K562 (cell line): ENCODE measurements at regions not wholly inside any gene's neighbourhood (a gene's known extent, or its start where the extent isn't known, plus 50 kb on each side); places are given as distances from the start of the nearest gene placed in this dataset.

Experiments used
- ATAC-seq: fragments of 200-7000 bp; cut with Tn5 transposase; 3 replicates; pipeline ENCODE4 v1.9.1; 2020; ENCODE audit warnings: moderate library complexity
- BruUV-seq: library from RNA; stranded (reverse); fragments of 400-500 nt; replicated peaks from 2 replicates; lab custom pipeline; 2021; lab: Mats Ljungman, UMichigan
- CTCF ChIA-PET: fragments of 300-600 bp; formaldehyde crosslinking; extraction: SDS; loops from one replicate; lab custom pipeline; 2021; ENCODE audit warnings: low intra/inter-chr PET ratio; lab: Yijun Ruan, JAX
- POLR2A ChIA-PET: fragments of 300-600, 350-650 bp; sonication (Branson Sonifier 250); formaldehyde crosslinking; extraction: SDS; loops from one replicate; lab custom pipeline; 2021; ENCODE audit warnings: antibody characterized with exemption, inconsistent platforms; lab: Yijun Ruan, JAX
- DNase-seq, 4 experiments: peaks; one replicate each; pipeline versions ENCODE4 v3.0.0 to v3.0.0-alpha.2; 2011 to 2018; ENCODE audit warnings: low spot score in 3 of 4, mixed read lengths in 3 of 4; ENCODE audit errors: extremely low read depth in 1 of 4
- FAIRE-seq: peaks from 2 replicates; lab custom pipeline; 2011; peaks lifted over from hg19 to GRCh38; lab: Jason Lieb, UNC
- H2AFZ ChIP-seq: 2 replicates; pipeline ENCODE4 v1.6.0; 2011; ENCODE audit warnings: low read depth, low read length, control low read depth, inconsistent platforms
- H3K27ac ChIP-seq: fragments of 200-600 bp; 3 replicates; pipeline ENCODE4 v1.8.0; 2011; ENCODE audit warnings: low read depth, mild to moderate bottlenecking, control low read depth, inconsistent platforms, low read length, moderate library complexity, mixed read lengths; ENCODE audit errors: extremely low read depth
- H3K27me3 ChIP-seq, 2 experiments: fragments of 300-600 bp in 1 of 2; 2 replicates in 1 of 2; 3 replicates in 1 of 2; pipeline versions ENCODE4 v1.6.0 to v1.8.0; 2011; ENCODE audit warnings: inconsistent platforms in 2 of 2, low read length in 2 of 2, mild to moderate bottlenecking in 1 of 2, mixed read lengths in 1 of 2, moderate library complexity in 1 of 2; ENCODE audit not compliant: control insufficient read depth in 2 of 2, insufficient read depth in 2 of 2
- H3K36me3 ChIP-seq: fragments of 300-600 bp; 3 replicates; pipeline ENCODE4 v1.8.0; 2011; ENCODE audit warnings: mild to moderate bottlenecking, low read length, inconsistent platforms; ENCODE audit not compliant: control insufficient read depth, insufficient read depth
- H3K4me1 ChIP-seq, 2 experiments: fragments of 200-600 bp in 1 of 2; replicated peaks in 1 of 2; 2 replicates in 1 of 2; 3 replicates in 1 of 2; pipeline versions ENCODE4 v1.5.1 to v1.8.0; 2011; ENCODE audit warnings: inconsistent platforms in 2 of 2, low read length in 2 of 2, mild to moderate bottlenecking in 1 of 2, mixed read lengths in 1 of 2, moderate library complexity in 1 of 2; ENCODE audit not compliant: control insufficient read depth in 2 of 2, insufficient read depth in 2 of 2
- H3K4me2 ChIP-seq: 2 replicates; pipeline ENCODE4 v1.6.1; 2011; ENCODE audit warnings: low read length, control low read depth, inconsistent platforms, mixed read lengths; ENCODE audit not compliant: insufficient read depth
- H3K4me3 ChIP-seq: fragments of 200-600 bp; sonication (generic), shearing (Covaris generic); 2 replicates; pipeline ENCODE4 v1.5.1; 2016; ENCODE audit warnings: control low read depth, inconsistent platforms
- H3K79me2 ChIP-seq: fragments of 200-600 bp; 3 replicates; pipeline ENCODE4 v1.8.0; 2011; ENCODE audit warnings: low read length, inconsistent platforms; ENCODE audit not compliant: control insufficient read depth, insufficient read depth
- H3K9ac ChIP-seq, 2 experiments: 2 replicates each; pipeline versions ENCODE4 v1.6.0 to v1.6.1; 2011; ENCODE audit warnings: low read depth in 2 of 2, low read length in 2 of 2, control low read depth in 1 of 2, inconsistent platforms in 1 of 2, mild to moderate bottlenecking in 1 of 2, mixed read lengths in 1 of 2; ENCODE audit not compliant: insufficient read depth in 1 of 2
- H3K9me1 ChIP-seq: one replicate; pipeline ENCODE4 v1.6.0; 2011; ENCODE audit warnings: inconsistent platforms, mild to moderate bottlenecking, low read length, moderate library complexity; ENCODE audit not compliant: control insufficient read depth, insufficient read depth
- H3K9me3 ChIP-seq: replicated peaks from 2 replicates; pipeline ENCODE4 v1.5.1; 2011; ENCODE audit warnings: low read depth, low read length, inconsistent platforms; ENCODE audit not compliant: control insufficient read depth, insufficient read depth
- H4K20me1 ChIP-seq: replicated peaks from 2 replicates; pipeline ENCODE4 v1.6.1; 2011; ENCODE audit warnings: low read length, inconsistent platforms, mixed read lengths; ENCODE audit not compliant: control insufficient read depth, insufficient read depth
- CHD2 ChIP-seq: IDR thresholded peaks from 2 replicates; pipeline ENCODE4 v1.6.1; 2011; ENCODE audit warnings: low read depth, low read length
- CHD4 ChIP-seq: fragments of 200-600 bp; sonication (generic); IDR thresholded peaks from 3 replicates; pipeline ENCODE4 v1.6.1; 2012; ENCODE audit warnings: low read depth, mild to moderate bottlenecking, mixed read lengths, low read length, inconsistent platforms; ENCODE audit not compliant: insufficient read depth, insufficient replicate concordance, poor library complexity, severe bottlenecking
- FOXJ2 ChIP-seq: fragments of 200-800 bp; sonication (Bioruptor generic); IDR thresholded peaks from 2 replicates; pipeline ENCODE4 v1.6.1; 2016; ENCODE audit warnings: missing genetic modification characterization, missing compliant biosample characterization
- HOMEZ ChIP-seq: fragments of 250-450 bp; sonication (Bioruptor Pico); IDR thresholded peaks from 2 replicates; pipeline ENCODE4 v1.4.0; 2020; ENCODE audit warnings: mild to moderate bottlenecking, moderate library complexity
- ILK ChIP-seq: fragments of 450-650 bp; IDR thresholded peaks from 2 replicates; pipeline ENCODE4 v1.6.1; 2016; ENCODE audit warnings: missing genetic modification characterization, low read depth, mild to moderate bottlenecking, missing compliant biosample characterization, moderate library complexity, borderline replicate concordance
- MED1 ChIP-seq: sonication (generic); formaldehyde crosslinking; IDR thresholded peaks from 2 replicates; pipeline ENCODE4 v1.8.1; 2023; ENCODE audit warnings: missing genetic modification reagents, borderline replicate concordance
- MTA2 ChIP-seq: fragments of 450-650 bp; IDR thresholded peaks from 2 replicates; pipeline ENCODE4 v1.6.1; 2016; ENCODE audit warnings: low read depth
- PHF8 ChIP-seq: fragments of 200-600 bp; sonication (generic); IDR thresholded peaks from 2 replicates; pipeline ENCODE4 v1.6.1; 2012; ENCODE audit warnings: mixed run types, mild to moderate bottlenecking, inconsistent platforms, low read length, moderate library complexity, borderline replicate concordance
- PPARD ChIP-seq: fragments of 250-450 bp; sonication (Bioruptor Pico); IDR thresholded peaks from 2 replicates; pipeline ENCODE4 v1.8.0; 2022; ENCODE audit warnings: inconsistent platforms, mild to moderate bottlenecking, moderate library complexity
- PYGO2 ChIP-seq: fragments of 450-650 bp; IDR thresholded peaks from 2 replicates; pipeline ENCODE4 v1.6.1; 2016; ENCODE audit warnings: mild to moderate bottlenecking, missing genetic modification characterization, moderate library complexity, missing compliant biosample characterization
- SFPQ ChIP-seq: fragments of 200-400 bp; formaldehyde crosslinking; IDR thresholded peaks from 2 replicates; pipeline ENCODE4 v1.6.1; 2017; ENCODE audit warnings: mild to moderate bottlenecking, low read depth, low read length, moderate library complexity
- SREBF2 ChIP-seq: sonication (generic); formaldehyde crosslinking; IDR thresholded peaks from 2 replicates; pipeline ENCODE4 v1.4.0; 2020; ENCODE audit warnings: mild to moderate bottlenecking, missing genetic modification reagents
- TFAM ChIP-seq: fragments of 250-450 bp; sonication (Bioruptor Pico); conservative IDR thresholded peaks from 2 replicates; pipeline ENCODE4 v1.5.0; 2021; ENCODE audit warnings: mild to moderate bottlenecking, moderate library complexity
- ZNF512 ChIP-seq: IDR thresholded peaks from 2 replicates; pipeline ENCODE4 v1.6.1; 2016; ENCODE audit warnings: missing genetic modification characterization, missing compliant biosample characterization
- WGBS: fragments of 100-300 bp; shearing (Covaris generic); methylation state at CpG from one replicate; pipeline ENCODE4 v1.1.6; 2016; ENCODE audit warnings: low coverage, mixed read lengths; ENCODE audit not compliant: insufficient coverage; ENCODE audit errors: missing lambda C conversion rate; 5-methylcytosine and 5-hydroxymethylcytosine counted together
- in situ Hi-C: fragments of 300-500 bp; cut with MboI; formaldehyde crosslinking; loops from 4 replicates; pipeline ENCODE4 v1.15.0; 2018; ENCODE audit warnings: inconsistent platforms, mixed read lengths
- intact Hi-C: fragments of 100-400 bp; cut with micrococcal nuclease; formaldehyde crosslinking; loops from 2 replicates; pipeline ENCODE4 v1.14.2; 2022

- ATAC-seq = no peak
- H3K9me1 ChIP-seq = no peaks in the 10 kb centered on the region
- H3K9ac ChIP-seq = no peak overlapping the region
- CTCF ChIA-PET = no interaction called here
- no peak overlapping the region for H2AFZ ChIP-seq
- intact Hi-C loops (no loop called here), in situ Hi-C loops (no loop called here)
- TF ChIP-seq ILK (tag) (no peak), ZNF512 (no peak), PHF8 (no peak), FOXJ2 (tag) (no peak), CHD4 (no peak), TFAM (CRISPR knock-in tag) (no peak), SREBF2 (CRISPR knock-in tag) (no peak), SFPQ (no peak), CHD2 (no peak), MTA2 (no peak), MED1 (CRISPR knock-in tag) (no peak), PPARD (CRISPR knock-in tag) (no peak), HOMEZ (CRISPR knock-in tag) (no peak), PYGO2 (tag) (no peak)
- no peak overlapping the region for H3K4me2 ChIP-seq
- H3K9me3 ChIP-seq = no peaks in the 10 kb centered on the region
- H4K20me1 ChIP-seq = no peaks in the 10 kb centered on the region
- H3K4me1 ChIP-seq = no peaks in the 10 kb centered on the region
- H3K27me3 ChIP-seq = no peaks in the 10 kb centered on the region
- FAIRE-seq = no peak
- BruUV-seq = no TSS peak
- no peak for DNase-seq
- 0% methylated on average over 4 of the region's 4 CpGs for WGBS
- no peaks in the 10 kb centered on the region for H3K36me3 ChIP-seq
- H3K27ac ChIP-seq = no peak overlapping the region
- H3K4me3 ChIP-seq = no peak overlapping the region
- no peaks in the 10 kb centered on the region for H3K79me2 ChIP-seq
- POLR2A ChIA-PET = interaction anchor here (0.6 kb wide), 1 partner anchor 513 kb away, joined by 5 read pairs; no protein-coding TSS in a partner anchor
Observed at GRCh38 chr11:116244889-116245288, 527.9 kb downstream of the BUD13 start.
